Endothelial cell of umbilical vein (primary cell): ENCODE measurements at regions not wholly inside any gene's neighbourhood (a gene's known extent, or its start where the extent isn't known, plus 50 kb on each side); places are given as distances from the start of the nearest gene placed in this dataset.

Experiments used
- BruUV-seq: library from RNA; stranded (reverse); fragments of 400-500 nt; replicated peaks from 2 replicates; lab custom pipeline; 2021; lab: Mats Ljungman, UMichigan
- CTCF ChIA-PET: fragments of 300-600, 350-600 bp; sonication (Branson Sonifier 250); formaldehyde crosslinking; loops from one replicate; lab custom pipeline; 2021; ENCODE audit warnings: antibody characterized with exemption, inconsistent platforms; lab: Charles Lee
- POLR2A ChIA-PET: fragments of 300-600, 350-600 bp; sonication (Branson Sonifier 250); formaldehyde crosslinking; loops from one replicate; lab custom pipeline; 2021; ENCODE audit warnings: antibody characterized with exemption, inconsistent platforms; lab: Charles Lee
- DNase-seq: peaks from one replicate; pipeline ENCODE4 v3.0.0-alpha.2; 2011; ENCODE audit warnings: low read depth, low spot score
- FAIRE-seq: peaks from 2 replicates; lab custom pipeline; 2011; peaks lifted over from hg19 to GRCh38; lab: Jason Lieb, UNC
- H2AFZ ChIP-seq: 2 replicates; pipeline ENCODE4 v1.6.0; 2012; ENCODE audit warnings: low read depth, low read length, control low read depth, inconsistent platforms
- H3K27ac ChIP-seq: 2 replicates; pipeline ENCODE4 v1.5.1; 2011; ENCODE audit warnings: low read depth, mild to moderate bottlenecking, control low read depth, low read length, moderate library complexity; ENCODE audit not compliant: insufficient read depth
- H3K27me3 ChIP-seq, 2 experiments: 2 replicates each; pipeline versions ENCODE4 v1.6.0 to v1.6.1; 2011; ENCODE audit warnings: low read length in 2 of 2, mixed read lengths in 1 of 2; ENCODE audit not compliant: control insufficient read depth in 2 of 2, insufficient read depth in 2 of 2
- H3K36me3 ChIP-seq, 2 experiments: 2 replicates in 1 of 2; 3 replicates in 1 of 2; pipeline ENCODE4 v1.5.1; 2011; ENCODE audit warnings: low read length in 2 of 2, mild to moderate bottlenecking in 1 of 2, moderate library complexity in 1 of 2; ENCODE audit not compliant: control insufficient read depth in 2 of 2, insufficient read depth in 2 of 2; ENCODE audit errors: extremely low read depth in 1 of 2
- H3K4me1 ChIP-seq: 3 replicates; pipeline ENCODE4 v1.5.1; 2011; ENCODE audit warnings: mild to moderate bottlenecking, low read length; ENCODE audit not compliant: control insufficient read depth, insufficient read depth; ENCODE audit errors: extremely low read depth
- H3K4me2 ChIP-seq: 2 replicates; pipeline ENCODE4 v1.6.1; 2011; ENCODE audit warnings: low read length, control low read depth, mixed read lengths; ENCODE audit not compliant: insufficient read depth
- H3K4me3 ChIP-seq, 3 experiments: fragments of 200-600 bp in 1 of 3; sonication (generic), shearing (Covaris generic) in 1 of 3; replicated peaks in 1 of 3; 2 replicates each; pipeline ENCODE4 v1.5.1; 2011 to 2016; ENCODE audit warnings: control low read depth in 3 of 3, low read length in 3 of 3, mild to moderate bottlenecking in 2 of 3, inconsistent platforms in 1 of 3, low read depth in 1 of 3, moderate library complexity in 1 of 3; ENCODE audit not compliant: insufficient read depth in 1 of 3
- H3K79me2 ChIP-seq: 2 replicates; pipeline ENCODE4 v1.6.0; 2012; ENCODE audit warnings: low read length, inconsistent platforms; ENCODE audit not compliant: control insufficient read depth, insufficient read depth
- H3K9ac ChIP-seq: replicated peaks from 2 replicates; pipeline ENCODE3; 2011; ENCODE audit warnings: low read length, control low read depth; ENCODE audit not compliant: insufficient read depth; ENCODE audit errors: extremely low read depth
- H3K9me1 ChIP-seq: replicated peaks from 3 replicates; pipeline ENCODE4 v1.6.0; 2011; ENCODE audit warnings: mild to moderate bottlenecking, low read length; ENCODE audit not compliant: control insufficient read depth, insufficient read depth; ENCODE audit errors: extremely low read depth
- H3K9me3 ChIP-seq: replicated peaks from 2 replicates; pipeline ENCODE4 v1.5.1; 2012; ENCODE audit warnings: low read length, inconsistent platforms; ENCODE audit not compliant: control insufficient read depth, insufficient read depth
- H4K20me1 ChIP-seq: replicated peaks from 2 replicates; pipeline ENCODE3; 2011; ENCODE audit warnings: mild to moderate bottlenecking, low read length; ENCODE audit not compliant: control insufficient read depth, insufficient read depth; ENCODE audit errors: extremely low read depth
- EZH2 ChIP-seq: IDR thresholded peaks from 2 replicates; pipeline ENCODE4 v1.6.1; 2012; ENCODE audit warnings: borderline replicate concordance, low read depth, mild to moderate bottlenecking, moderate library complexity, low read length, inconsistent platforms; ENCODE audit not compliant: severe bottlenecking
- FOS ChIP-seq: IDR thresholded peaks from 2 replicates; pipeline ENCODE4 v1.6.1; 2011; ENCODE audit warnings: mild to moderate bottlenecking, low read length, moderate library complexity, borderline replicate concordance; ENCODE audit not compliant: insufficient read depth
- GATA2 ChIP-seq: IDR thresholded peaks from 2 replicates; pipeline ENCODE4 v1.7.0; 2011; ENCODE audit warnings: low read depth, mild to moderate bottlenecking, moderate library complexity, mixed read lengths, low read length; ENCODE audit not compliant: insufficient read length, insufficient read depth
- JUN ChIP-seq: IDR thresholded peaks from 2 replicates; pipeline ENCODE4 v1.6.1; 2011; ENCODE audit warnings: borderline replicate concordance, low read depth; ENCODE audit not compliant: insufficient read length, insufficient read depth
- MYC ChIP-seq: IDR thresholded peaks from one replicate; pipeline ENCODE4 v1.6.1; 2011; ENCODE audit warnings: mild to moderate bottlenecking, low read depth, low read length
- POLR2A ChIP-seq: IDR thresholded peaks from 2 replicates; pipeline ENCODE4 v1.6.1; 2012; ENCODE audit warnings: low read depth, mild to moderate bottlenecking, control low read depth, low read length
- POLR2AphosphoS5 ChIP-seq: IDR thresholded peaks from 2 replicates; pipeline ENCODE4 v1.6.1; 2012; ENCODE audit warnings: low read depth, mild to moderate bottlenecking, control low read depth, low read length, moderate library complexity; ENCODE audit not compliant: insufficient read depth
- dilution Hi-C: fragments of 300-500 bp; cut with MboI; formaldehyde crosslinking; loops from one replicate; pipeline ENCODE4 v1.15.0; 2019; ENCODE audit warnings: low sequenced_read_pairs; ENCODE audit not compliant: extremely low pct_ligation_motif_present
- intact Hi-C: fragments of 100-400 bp; cut with micrococcal nuclease; formaldehyde crosslinking; loops from one replicate; pipeline ENCODE4 v1.10.0; 2022
- TF ChIP-seq, protein P1 (sequence below): IDR thresholded peaks from 2 replicates; pipeline ENCODE4 v1.6.1; 2011; ENCODE audit not compliant: insufficient read depth, insufficient read length
- TF ChIP-seq, protein P2 (sequence below), 2 donors: IDR thresholded peaks; 1 replicate in 1 of 2; 2 replicates in 1 of 2; pipeline ENCODE4 v1.5.1; 2011; ENCODE audit warnings: low read length in 2 of 2, mild to moderate bottlenecking in 2 of 2, moderate library complexity in 2 of 2, control low read depth in 1 of 2, inconsistent platforms in 1 of 2, low read depth in 1 of 2; ENCODE audit not compliant: insufficient read depth in 1 of 2; ENCODE audit errors: extremely low read depth in 1 of 2

- Histone ChIP-seq H3K79me2 (no peaks in the 10 kb centered on the region), H4K20me1 (no peaks in the 10 kb centered on the region), H3K9ac (no peak overlapping the region), H3K27ac (no peak overlapping the region), H3K36me3 (no peaks in the 10 kb centered on the region), H3K27me3 (no peaks in the 10 kb centered on the region), H3K9me1 (no peaks in the 10 kb centered on the region), H2AFZ (no peak overlapping the region), H3K4me1 (no peaks in the 10 kb centered on the region), H3K9me3 (no peaks in the 10 kb centered on the region), H3K4me2 (no peak overlapping the region), H3K4me3 (no peak overlapping the region)
- ChIA-PET POLR2A (no interaction called here), CTCF (no interaction called here)
- BruUV-seq: no TSS peak
- DNase-seq (no peak), FAIRE-seq (no peak)
- intact Hi-C loops (no loop called here), dilution Hi-C loops (no loop called here)
- no peak for TF ChIP-seq JUN
- TF ChIP-seq MYC: no peak
- TF ChIP-seq GATA2: no peak
- TF ChIP-seq EZH2: no peak
- TF ChIP-seq FOS: no peak
- no peak for TF ChIP-seq POLR2AphosphoS5
- no peak for TF ChIP-seq POLR2A
- TF ChIP-seq, protein P1, sequence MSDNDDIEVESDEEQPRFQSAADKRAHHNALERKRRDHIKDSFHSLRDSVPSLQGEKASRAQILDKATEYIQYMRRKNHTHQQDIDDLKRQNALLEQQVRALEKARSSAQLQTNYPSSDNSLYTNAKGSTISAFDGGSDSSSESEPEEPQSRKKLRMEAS: no peak
- TF ChIP-seq, protein P2, sequence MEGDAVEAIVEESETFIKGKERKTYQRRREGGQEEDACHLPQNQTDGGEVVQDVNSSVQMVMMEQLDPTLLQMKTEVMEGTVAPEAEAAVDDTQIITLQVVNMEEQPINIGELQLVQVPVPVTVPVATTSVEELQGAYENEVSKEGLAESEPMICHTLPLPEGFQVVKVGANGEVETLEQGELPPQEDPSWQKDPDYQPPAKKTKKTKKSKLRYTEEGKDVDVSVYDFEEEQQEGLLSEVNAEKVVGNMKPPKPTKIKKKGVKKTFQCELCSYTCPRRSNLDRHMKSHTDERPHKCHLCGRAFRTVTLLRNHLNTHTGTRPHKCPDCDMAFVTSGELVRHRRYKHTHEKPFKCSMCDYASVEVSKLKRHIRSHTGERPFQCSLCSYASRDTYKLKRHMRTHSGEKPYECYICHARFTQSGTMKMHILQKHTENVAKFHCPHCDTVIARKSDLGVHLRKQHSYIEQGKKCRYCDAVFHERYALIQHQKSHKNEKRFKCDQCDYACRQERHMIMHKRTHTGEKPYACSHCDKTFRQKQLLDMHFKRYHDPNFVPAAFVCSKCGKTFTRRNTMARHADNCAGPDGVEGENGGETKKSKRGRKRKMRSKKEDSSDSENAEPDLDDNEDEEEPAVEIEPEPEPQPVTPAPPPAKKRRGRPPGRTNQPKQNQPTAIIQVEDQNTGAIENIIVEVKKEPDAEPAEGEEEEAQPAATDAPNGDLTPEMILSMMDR (IDR thresholded peaks at IDR 0.05; ENCODE audit: extremely low read depth in 1 of 2, insufficient read depth in 1 of 2, low read depth in 1 of 2, low read length in 2 of 2): no peak
Observed at GRCh38 chr10:57535306-57535705, 732.4 kb downstream of the IPMK start.
